ENCODE measurements at regions not wholly inside any gene's neighbourhood (a gene's known extent, or its start where the extent isn't known, plus 50 kb on each side); places are given as distances from the start of the nearest gene placed in this dataset.

DNA sequence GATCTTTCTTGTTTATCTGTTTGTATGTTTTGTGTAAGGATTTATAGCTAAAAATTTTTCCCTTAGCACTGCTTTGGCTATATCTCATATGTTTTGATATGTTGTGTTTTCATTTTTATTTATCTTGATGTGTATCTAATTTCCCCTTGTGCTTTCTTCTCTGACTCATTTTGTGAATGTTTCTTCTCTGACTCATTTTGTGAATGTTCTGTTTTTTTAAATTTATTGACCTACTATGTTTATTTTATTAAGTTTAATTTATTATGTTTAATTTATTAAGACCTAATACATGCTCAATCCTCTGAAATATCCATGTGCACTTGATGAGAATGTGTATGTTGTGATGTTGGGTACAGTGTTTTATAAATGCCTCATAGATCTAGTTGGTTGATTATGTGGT is 793.5 kb upstream of the CADM2 start:
- CTCF ChIA-PET (ENCODE audit: low intra/inter-chr PET ratio): no interaction called here

More for the DNA sequence above, 793.5 kb upstream of the CADM2 start:
- no peak for TF ChIP-seq POU5F1 (IDR thresholded peaks at IDR 0.05; ENCODE audit: borderline replicate concordance, low read depth, low read length, partially characterized antibody)
- TF ChIP-seq TAL1 (IDR thresholded peaks at IDR 0.05): no peak
- TF ChIP-seq, protein P1, sequence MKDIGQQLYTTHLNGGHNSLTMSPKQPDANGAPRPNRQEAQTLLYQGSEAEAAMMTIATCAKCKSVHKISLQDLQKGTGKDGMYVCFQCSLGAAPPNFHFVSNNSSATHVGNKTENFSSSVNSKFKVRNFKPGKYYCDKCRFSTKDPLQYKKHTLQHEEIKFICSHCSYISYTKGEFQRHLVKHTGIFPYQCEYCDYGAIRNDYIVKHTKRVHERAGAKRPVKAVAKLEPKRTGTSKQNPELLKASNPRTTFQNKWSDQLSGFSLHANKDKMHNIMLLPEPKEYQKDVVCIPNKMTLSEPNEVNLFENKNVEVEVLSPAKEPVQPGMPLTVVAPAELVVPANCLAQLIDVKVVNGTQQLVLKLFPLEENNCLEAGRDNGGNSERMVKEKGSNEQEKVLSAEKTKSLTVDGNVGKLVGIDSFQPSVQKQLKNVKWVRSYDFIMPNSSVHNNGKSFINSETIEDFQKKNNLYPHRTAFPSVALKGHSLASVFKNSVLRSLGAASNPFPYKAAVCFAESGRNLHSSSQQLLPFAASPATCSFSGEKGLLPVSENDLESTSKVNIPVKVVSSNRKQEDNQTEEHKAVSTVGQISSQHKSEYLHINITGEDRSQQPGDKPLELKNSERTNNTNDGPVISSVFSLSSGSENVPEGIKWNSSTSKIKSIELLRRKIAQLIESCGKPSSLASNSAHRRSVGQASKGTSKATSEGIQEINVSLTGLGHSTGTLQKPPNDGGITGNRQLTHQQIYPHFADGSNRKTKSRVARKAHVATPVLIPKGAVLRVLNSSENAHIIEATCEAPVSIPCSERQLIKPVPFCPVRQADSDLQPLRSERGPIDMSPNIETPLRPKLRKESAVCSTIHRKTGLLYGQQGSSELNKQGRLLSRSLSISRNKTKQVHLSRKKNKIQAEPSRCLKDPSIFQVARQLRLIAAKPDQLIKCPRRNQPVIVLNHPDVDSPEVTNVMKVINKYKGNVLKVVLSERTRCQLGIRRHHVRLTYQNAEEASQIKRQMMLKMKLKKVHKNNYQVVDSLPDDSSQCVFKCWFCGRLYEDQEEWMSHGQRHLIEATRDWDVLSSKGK (CRISPR knock-in tag; IDR thresholded peaks at IDR 0.05): no peak
- no peak for TF ChIP-seq ZNF76 (CRISPR knock-in tag; IDR thresholded peaks at IDR 0.05; ENCODE audit: borderline replicate concordance)
- H3K4me1 ChIP-seq (replicated peaks in 1 of 2; ENCODE audit: control insufficient read depth in 2 of 2, insufficient read depth in 2 of 2, low read length in 2 of 2): no peaks in the 10 kb centered on the region
- H3K36me3 ChIP-seq (ENCODE audit: control insufficient read depth, insufficient read depth, low read length): no peaks in the 10 kb centered on the region
- FAIRE-seq (no peak), DNase-seq (ENCODE audit: extremely low read depth in 1 of 4, low spot score in 3 of 4) (no peak), ATAC-seq (no peak)
- no peaks in the 10 kb centered on the region for H3K9me3 ChIP-seq (replicated peaks; ENCODE audit: control insufficient read depth, insufficient read depth, low read depth, low read length)
- no peak overlapping the region for H3K4me2 ChIP-seq (ENCODE audit: insufficient read depth, low read length)
- no peak overlapping the region for H3K4me3 ChIP-seq
- no peak overlapping the region for H2AFZ ChIP-seq (ENCODE audit: low read depth, low read length)
- no TSS peak for BruUV-seq (replicated peaks)
- H3K9ac ChIP-seq (ENCODE audit: insufficient read depth in 1 of 2, low read depth in 2 of 2, low read length in 2 of 2): no peak overlapping the region
- in situ Hi-C loops (cut with MboI) (no loop called here), intact Hi-C loops (cut with micrococcal nuclease) (no loop called here)
- H3K79me2 ChIP-seq (ENCODE audit: control insufficient read depth, insufficient read depth, low read length): no peaks in the 10 kb centered on the region
- H3K27me3 ChIP-seq (ENCODE audit: control insufficient read depth in 2 of 2, insufficient read depth in 2 of 2, low read length in 2 of 2): no peaks in the 10 kb centered on the region
- no peak overlapping the region for H3K27ac ChIP-seq (ENCODE audit: extremely low read depth, low read depth, low read length)
- no peaks in the 10 kb centered on the region for H4K20me1 ChIP-seq (replicated peaks; ENCODE audit: control insufficient read depth, insufficient read depth, low read length)
- no peaks in the 10 kb centered on the region for H3K9me1 ChIP-seq (ENCODE audit: control insufficient read depth, insufficient read depth, low read length)
- POLR2A ChIA-PET: no interaction called here

Data from K562 (cell line).